Kidney (tissue), 13 donors: ENCODE measurements at regions not wholly inside any gene's neighbourhood (a gene's known extent, or its start where the extent isn't known, plus 50 kb on each side); places are given as distances from the start of the nearest gene placed in this dataset.

Experiments
- DNase-seq, 5 donors: peaks; one replicate each; pipeline ENCODE4 v3.0.0-alpha.2; 2013 to 2020
- FAIRE-seq: peaks from 2 replicates; lab custom pipeline; 2012; peaks lifted over from hg19 to GRCh38; lab: Jason Lieb, UNC
- H3K27ac ChIP-seq, 2 donors: one replicate each; pipeline ENCODE4 v1.7.0; 2013; ENCODE audit warnings: low read depth in 2 of 2, low read length in 2 of 2, inconsistent platforms in 1 of 2
- H3K27me3 ChIP-seq: one replicate; pipeline ENCODE4 v1.7.1; 2013; ENCODE audit warnings: low read length, inconsistent platforms; ENCODE audit not compliant: control insufficient read depth, insufficient read depth
- H3K36me3 ChIP-seq, 3 donors: one replicate each; pipeline versions ENCODE4 v1.7.0 to v1.7.1; 2013; ENCODE audit warnings: low read length in 3 of 3, control low read depth in 1 of 3, inconsistent platforms in 1 of 3; ENCODE audit not compliant: insufficient read depth in 3 of 3, control insufficient read depth in 2 of 3
- H3K4me1 ChIP-seq, 3 donors: one replicate each; pipeline versions ENCODE4 v1.7.0 to v1.7.1; 2013; ENCODE audit warnings: low read length in 3 of 3, inconsistent platforms in 1 of 3, low read depth in 1 of 3; ENCODE audit not compliant: control insufficient read depth in 2 of 3, insufficient read depth in 2 of 3
- H3K4me3 ChIP-seq, 3 donors: one replicate each; pipeline versions ENCODE4 v1.7.0 to v1.8.1; 2013; ENCODE audit warnings: low read length in 3 of 3, control low read depth in 1 of 3, inconsistent platforms in 1 of 3
- H3K9ac ChIP-seq, 3 donors: one replicate each; pipeline versions ENCODE4 v1.7.0 to v1.7.1; 2013; ENCODE audit warnings: low read length in 3 of 3, control low read depth in 1 of 3, inconsistent platforms in 1 of 3
- H3K9me3 ChIP-seq, 3 donors: one replicate each; pipeline versions ENCODE4 v1.7.0 to v1.7.1; 2013; ENCODE audit warnings: low read length in 3 of 3, control low read depth in 1 of 3, inconsistent platforms in 1 of 3; ENCODE audit not compliant: control insufficient read depth in 2 of 3, insufficient read depth in 1 of 3
- CTCF ChIP-seq: IDR thresholded peaks from 3 replicates; pipeline ENCODE4 v1.5.1; 2012; ENCODE audit warnings: mild to moderate bottlenecking, moderate library complexity, borderline replicate concordance; ENCODE audit not compliant: insufficient read depth; ENCODE audit errors: extremely low read depth
- intact Hi-C: fragments of 100-400 bp; cut with DNase I; formaldehyde crosslinking; loops from one replicate; pipeline ENCODE4 v1.11.1; 2022
- donor health status: control.
- donor health status: control.
- donor health status: control.
- donor health status: control.
- donor health status: control.
- donor health status: DM: yes; HTN: yes; CAD: no.
- donor health status: Normal renal cell carcinoma (clear cell type).

- Histone ChIP-seq H3K4me1 (no peaks in the 10 kb centered on the region), H3K27ac (no peak overlapping the region), H3K9ac (no peak overlapping the region), H3K27me3 (no peaks in the 10 kb centered on the region), H3K9me3 (no peaks in the 10 kb centered on the region), H3K4me3 (no peak overlapping the region), H3K36me3 (no peaks in the 10 kb centered on the region)
- no peak for FAIRE-seq
- intact Hi-C loops = no loop called here
- DNase-seq = no peak
- TF ChIP-seq CTCF = no peak
Measured at GRCh38 chr4:67292636-67293035, 252.7 kb downstream of the CENPC start.

DNA sequence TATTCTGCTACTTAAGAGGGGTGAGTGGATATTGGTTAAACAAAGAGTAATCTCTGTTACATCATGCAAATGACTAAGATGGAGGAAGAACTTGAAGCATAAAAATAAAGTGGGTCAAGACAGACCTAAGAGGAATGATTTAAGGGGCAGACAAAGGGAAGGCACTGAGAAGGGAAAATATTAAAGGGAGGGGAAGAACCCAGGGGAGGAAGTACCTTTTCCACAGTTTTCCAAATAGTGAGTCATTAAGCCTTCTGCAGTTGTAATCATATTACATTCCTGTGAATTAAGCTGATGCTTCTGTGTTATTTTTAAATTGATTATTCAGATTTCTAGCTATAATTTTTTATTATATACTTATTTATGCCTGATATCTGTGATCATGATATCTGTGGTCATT is 253.3 kb downstream of the CENPC start:
- TF ChIP-seq CTCF = no peak
- Histone ChIP-seq H3K9me3 (no peaks in the 10 kb centered on the region), H3K27me3 (no peaks in the 10 kb centered on the region), H3K4me3 (no peak overlapping the region), H3K9ac (no peak overlapping the region), H3K4me1 (no peaks in the 10 kb centered on the region), H3K27ac (no peak overlapping the region), H3K36me3 (no peaks in the 10 kb centered on the region)
- intact Hi-C loops = no loop called here
- DNase-seq = no peak
- FAIRE-seq = no peak

DNA sequence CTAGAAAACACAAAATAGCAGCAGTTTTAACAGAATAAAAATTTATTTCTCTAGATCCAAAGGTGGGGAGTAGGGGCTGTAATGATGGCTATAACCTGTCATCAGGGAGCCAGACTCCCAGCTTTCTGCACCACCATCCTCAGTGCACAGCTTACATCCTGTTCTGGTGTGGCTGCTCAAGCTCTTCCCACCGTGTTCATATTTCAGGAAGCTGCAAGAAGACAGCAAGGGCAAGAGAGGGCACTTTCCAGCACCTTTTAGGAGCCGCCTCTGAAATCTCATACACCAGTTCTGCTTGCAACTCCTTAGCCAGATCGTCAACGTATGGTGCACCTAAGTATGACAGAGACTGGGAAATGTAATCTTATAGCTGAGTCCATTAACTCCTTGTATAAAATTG is 253.7 kb downstream of the CENPC start:
- no peak for FAIRE-seq
- Histone ChIP-seq H3K36me3 (no peaks in the 10 kb centered on the region), H3K4me3 (no peak overlapping the region), H3K27me3 (no peaks in the 10 kb centered on the region), H3K4me1 (no peaks in the 10 kb centered on the region), H3K9me3 (no peaks in the 10 kb centered on the region), H3K27ac (no peak overlapping the region), H3K9ac (no peak overlapping the region)
- peak in 4 of 5 donors; percentile 43 to 65 (median 47) for DNase-seq
- intact Hi-C loops = no loop called here
- no peak for TF ChIP-seq CTCF

DNA sequence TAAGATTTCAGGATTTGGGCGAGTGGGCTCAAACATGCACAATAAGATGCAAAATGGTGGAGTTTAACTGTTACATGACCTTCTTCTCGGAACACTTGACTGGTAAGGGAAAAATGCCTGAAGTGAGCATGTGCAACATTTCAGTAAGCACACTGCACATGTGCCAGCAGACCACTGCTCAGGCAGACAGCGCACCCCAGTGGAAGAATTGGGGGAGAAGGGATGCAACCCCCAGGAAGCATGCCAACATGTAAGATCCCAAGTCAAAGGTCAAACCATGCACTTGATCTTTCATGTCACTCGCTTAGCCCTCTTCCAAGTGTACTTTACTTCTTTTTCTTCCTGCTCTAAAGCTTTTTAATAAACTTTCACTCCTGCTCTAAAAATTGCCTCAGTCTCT is 256.3 kb downstream of the CENPC start:
- Histone ChIP-seq H3K9ac (no peak overlapping the region), H3K4me3 (no peak overlapping the region), H3K36me3 (no peaks in the 10 kb centered on the region), H3K4me1 (no peaks in the 10 kb centered on the region), H3K27ac (no peak overlapping the region), H3K9me3 (no peaks in the 10 kb centered on the region), H3K27me3 (no peaks in the 10 kb centered on the region)
- intact Hi-C loops = no loop called here
- no peak for TF ChIP-seq CTCF
- no peak for FAIRE-seq
- peak in 4 of 5 donors; percentile 17 to 38 (median 23) for DNase-seq
